HG02763 (cell line): ENCODE measurements at regions not wholly inside any gene's neighbourhood (a gene's known extent, or its start where the extent isn't known, plus 50 kb on each side); places are given as distances from the start of the nearest gene placed in this dataset.

Source experiments
- ATAC-seq: cut with Tn5 transposase; IDR thresholded peaks from one replicate; pipeline ENCODE4 v1.9.1; 2021; ENCODE audit warnings: mild to moderate bottlenecking, moderate library complexity; ENCODE audit not compliant: unreplicated experiment

DNA sequence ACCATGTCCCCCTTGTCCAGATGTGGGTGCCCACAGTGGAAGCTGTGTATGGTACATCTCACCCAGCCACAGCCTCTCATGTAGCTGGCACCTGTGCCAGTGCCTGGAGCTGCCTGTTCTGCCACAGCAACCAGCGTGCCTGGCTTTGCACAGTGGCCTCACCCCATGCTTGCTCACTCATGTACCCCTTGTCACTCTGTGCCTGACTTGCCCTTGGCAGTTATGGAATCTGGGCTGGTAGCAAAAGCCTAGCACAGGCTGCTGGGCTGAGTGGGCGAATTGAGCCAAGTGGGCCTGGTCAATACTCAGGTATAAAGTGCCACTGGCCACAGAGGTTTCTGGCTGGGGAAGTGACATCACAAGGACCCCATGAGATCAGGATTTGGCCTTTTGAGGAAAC lies 264.2 kb downstream of the INSC start:
- ATAC-seq, result no peak

DNA sequence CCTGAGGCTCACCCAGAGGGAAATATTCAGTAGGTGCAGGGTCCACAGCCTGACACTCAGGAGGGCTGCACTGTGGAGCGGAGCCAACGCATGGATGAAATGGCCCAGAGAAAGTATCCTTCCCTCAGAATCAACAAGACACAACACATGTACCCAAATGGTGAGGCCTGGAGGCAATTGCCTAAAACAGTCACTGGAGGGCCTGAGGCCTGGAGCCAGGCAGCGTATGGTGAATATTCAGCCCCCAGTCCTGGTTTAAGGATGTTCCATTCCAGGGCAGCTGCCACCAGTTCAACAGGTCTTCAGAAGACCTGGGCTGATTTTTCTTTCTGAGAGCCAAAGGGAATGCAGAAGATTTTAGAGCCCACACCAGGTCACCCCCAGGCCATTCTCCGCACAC lies 264.8 kb downstream of the INSC start:
- ATAC-seq, result no peak

DNA sequence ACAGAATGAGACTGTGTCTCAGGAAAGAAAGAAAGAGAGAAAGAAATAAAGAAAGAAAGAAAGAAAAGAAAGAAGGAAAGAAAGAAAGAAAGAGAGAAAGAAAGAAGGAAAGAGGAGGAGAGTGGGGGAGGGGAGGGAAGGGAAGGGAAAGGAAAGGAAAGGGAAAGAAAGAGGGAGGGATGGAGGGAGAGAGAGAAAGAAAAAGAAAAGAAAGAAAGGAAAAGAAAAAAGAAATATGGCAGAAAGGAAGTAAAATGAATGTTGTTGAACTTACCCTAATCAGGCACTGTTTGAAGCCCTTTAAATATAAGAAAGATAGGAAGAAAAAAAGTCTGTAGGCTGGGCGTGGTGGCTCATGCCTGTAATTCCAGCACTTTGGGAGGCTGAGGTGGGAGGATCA lies 276.1 kb downstream of the INSC start:
- ATAC-seq, result no peak

DNA sequence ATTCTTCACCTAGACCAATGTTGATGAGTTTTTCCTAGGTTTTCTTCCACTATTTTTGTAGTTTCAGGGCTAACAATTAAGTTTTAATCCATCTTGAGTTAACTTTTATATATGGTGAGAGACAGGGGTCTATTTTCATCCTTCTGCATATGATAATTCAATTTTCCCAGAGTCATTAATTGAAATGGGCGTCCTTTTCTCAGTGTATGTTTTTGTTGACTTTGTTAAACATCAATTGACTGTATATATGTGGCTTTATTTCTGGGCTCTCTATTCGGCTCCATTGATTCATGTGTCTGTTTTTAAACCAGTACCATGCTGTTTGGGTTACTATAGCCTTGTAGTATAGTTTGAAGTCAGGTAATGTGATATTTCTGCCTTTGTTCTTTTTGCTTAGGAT lies 282.1 kb downstream of the INSC start:
- ATAC-seq, result no peak

DNA sequence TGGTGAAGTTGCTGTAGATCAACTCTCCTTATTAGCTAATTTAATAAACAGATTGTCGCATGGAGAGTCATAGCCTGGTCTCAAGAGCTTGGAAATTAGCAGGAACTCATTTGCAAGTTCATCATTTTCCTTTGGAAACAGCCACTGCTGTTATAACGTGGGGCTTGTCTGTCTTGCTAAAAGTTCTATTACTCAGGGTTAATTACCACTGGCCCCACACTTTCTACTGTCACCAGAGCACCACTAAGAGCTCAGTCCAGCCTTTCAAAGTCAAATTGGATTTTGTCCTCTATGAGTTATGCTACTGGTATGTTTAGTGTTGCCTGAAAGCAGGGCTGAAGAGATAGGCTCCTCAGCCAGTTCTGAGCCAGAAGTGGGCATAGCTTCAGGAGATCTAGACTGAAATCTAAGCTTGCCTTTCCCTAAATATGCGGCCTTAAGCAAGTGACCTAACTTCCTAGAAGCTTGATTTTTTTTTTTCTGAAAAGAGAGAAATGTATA lies 292.2 kb downstream of the INSC start:
- ATAC-seq, result no peak

DNA sequence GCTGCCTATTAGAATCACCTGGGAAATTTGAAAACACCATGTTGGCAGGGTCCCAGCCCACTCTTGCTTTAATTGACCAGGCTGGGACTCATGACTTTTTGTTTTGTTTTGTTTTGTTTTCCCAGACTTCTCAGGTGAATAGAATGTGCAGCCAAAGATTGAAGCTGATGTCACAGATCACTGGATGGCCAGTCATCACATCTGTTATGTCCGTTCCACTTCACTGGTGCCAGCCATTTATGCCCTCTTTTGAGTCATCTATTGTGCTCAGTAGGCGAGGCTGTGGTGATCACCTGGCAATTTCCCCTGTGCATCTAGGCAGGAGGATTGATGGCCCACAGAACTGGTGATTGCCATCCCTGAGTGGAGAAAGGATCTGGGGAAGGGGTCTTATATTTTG lies 297.3 kb downstream of the INSC start:
- ATAC-seq, result no peak

DNA sequence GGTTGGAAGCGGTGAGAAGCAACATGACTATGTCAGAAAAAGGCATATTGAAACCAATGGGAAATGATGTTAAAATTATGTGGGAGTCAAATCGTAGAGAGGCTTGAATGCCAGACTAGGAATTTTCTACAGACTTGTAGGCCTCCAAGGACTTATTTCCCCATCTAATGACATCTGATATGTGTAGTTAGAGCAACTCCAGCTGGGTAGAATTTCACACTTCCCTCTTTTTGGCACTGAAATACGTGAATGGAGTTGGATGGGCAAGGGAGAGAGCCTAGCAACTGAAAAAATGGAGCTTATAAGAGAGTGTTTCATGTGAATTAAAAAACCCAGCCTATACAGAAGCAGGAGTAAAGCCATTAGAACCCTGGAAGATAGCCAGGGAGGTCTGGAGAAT lies 304.2 kb downstream of the INSC start:
- ATAC-seq, result no peak

DNA sequence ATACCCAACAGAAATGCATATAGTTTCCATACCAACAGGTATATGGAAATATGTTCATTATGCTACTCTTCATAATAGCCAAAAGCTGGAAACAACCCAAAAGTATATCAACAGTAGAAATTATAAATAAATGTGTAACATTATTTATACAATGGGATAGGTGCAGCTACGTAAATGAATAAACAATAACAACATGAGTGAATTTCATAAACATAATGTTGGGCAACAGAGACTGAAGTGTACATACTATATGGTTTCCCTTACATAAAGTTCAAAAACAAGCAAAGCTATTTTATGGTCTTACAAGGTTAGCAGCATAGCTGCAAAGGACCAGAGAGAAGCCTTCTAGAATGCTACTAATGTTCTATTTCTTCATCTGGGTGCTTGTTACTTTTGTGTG lies 305.0 kb downstream of the INSC start:
- no peak for ATAC-seq

DNA sequence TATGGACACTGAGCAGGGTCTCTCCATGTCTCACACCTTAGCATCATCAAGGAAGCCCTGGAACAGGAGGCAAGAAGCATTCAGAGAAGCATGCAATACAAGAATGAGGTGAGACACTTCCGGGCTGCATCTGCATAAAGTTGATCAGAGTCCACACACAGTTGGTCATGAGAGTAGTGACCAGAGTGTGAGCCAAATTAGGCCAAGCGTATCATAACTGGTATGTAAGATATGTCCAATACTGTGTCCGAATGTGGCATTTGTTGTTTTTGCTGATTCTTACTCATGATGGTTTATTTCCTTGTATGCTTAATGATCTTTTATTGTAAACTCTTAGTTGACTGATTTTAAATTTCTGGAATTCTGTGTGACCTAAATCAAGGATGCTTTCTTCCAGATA lies 315.7 kb downstream of the INSC start:
- ATAC-seq, result no peak

DNA sequence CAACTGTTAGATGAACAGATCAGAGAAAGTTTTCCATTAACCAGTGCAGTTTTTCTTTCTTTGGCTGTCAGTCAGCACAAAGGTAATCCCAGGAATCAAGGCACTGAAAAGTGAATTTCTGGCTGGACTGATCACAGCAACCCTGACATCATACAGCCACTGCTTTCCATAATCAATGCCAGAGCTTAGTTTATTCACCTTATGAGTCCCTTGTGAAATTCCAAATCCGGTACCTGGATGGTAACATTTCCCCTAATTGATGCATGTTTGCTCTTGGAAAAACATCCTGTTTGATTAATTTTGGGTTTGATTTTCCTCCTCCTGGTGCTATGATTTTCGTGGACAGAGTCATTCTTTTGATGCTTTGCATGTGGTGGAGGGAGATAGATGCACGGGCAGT lies 319.8 kb downstream of the INSC start:
- no peak for ATAC-seq

DNA sequence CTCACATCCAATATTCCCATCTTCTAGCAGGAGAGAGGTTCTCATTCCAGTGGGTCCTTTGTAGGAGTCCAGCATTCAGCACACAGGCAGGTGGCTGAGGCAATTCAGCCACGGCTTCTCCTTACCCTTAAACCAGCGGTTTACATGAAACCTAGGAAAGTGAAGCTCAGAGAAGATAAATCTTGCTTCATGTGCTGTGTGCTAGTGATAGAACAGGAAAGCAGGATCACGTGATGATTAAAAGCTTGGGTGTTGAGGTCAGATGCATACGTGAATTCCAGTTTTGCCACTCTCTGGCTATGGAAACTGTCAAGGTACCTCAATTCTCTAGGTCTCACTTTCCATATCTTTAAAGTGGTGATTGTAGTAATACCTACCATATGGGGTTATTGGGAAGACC lies 331.6 kb downstream of the INSC start:
- ATAC-seq, result no peak

DNA sequence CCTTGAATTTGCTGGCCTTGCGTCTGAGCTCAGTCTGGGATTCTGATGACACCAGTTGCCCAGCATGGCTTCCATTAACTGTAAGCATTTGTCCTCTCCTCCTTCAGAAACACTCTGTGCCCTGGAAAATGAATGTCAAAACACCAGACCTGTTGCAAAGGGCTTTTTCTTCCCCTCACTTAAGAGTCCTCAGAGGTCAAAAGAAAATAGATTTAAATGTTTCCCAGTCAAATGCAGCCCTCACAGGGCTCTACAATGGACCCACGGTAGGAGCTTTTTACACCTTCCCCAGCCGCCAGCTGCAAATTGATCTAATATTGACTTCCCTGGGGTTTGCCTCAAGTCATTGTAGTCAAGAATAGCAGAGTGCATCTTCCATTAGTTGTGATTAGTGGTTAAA lies 332.2 kb downstream of the INSC start:
- ATAC-seq, result no peak

DNA sequence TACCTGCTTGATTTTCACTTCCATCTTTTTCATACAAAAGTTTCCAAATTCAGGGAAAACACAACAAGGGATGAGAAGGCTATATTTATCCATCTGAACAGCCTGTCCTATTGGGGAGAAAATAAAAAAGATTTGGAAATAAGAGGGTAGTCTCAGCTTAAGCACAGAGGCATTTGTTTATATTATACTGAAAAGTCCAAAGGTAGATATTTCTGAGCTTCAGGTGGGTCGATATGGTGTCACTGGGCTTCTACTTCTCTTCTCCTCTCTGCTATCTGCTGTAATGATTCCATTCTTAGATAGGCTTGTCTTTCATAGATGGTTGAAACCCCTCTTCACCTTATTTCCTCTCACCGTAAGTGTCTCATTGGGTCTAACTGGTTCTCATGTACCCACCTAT lies 337.0 kb downstream of the INSC start:
- no peak for ATAC-seq

DNA sequence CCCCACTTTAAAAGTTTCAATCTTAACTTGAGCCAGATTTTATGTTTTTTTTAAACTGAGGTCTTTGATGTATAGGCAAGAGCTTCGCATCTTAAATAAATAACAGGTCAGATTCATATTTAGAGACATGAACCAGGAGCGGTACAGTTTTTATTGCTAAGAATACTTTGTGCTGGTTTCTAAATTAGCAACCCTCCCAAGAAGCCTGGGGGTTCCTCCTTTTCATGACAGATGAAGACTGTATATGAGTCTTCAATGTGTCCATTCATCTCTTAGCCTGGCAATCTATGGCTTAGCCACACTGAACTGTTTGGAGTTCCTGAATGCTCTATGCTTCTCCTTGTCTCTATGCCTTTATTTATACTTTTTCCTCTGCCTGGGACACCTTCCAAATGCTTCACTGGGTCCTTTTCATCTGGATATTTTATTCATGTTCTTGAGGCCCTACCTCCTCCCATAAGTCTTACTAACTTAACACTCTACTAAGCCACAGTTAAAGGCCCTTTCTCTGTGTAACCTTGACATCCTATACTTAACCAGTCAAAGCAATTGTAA lies 338.6 kb downstream of the INSC start:
- no peak for ATAC-seq

DNA sequence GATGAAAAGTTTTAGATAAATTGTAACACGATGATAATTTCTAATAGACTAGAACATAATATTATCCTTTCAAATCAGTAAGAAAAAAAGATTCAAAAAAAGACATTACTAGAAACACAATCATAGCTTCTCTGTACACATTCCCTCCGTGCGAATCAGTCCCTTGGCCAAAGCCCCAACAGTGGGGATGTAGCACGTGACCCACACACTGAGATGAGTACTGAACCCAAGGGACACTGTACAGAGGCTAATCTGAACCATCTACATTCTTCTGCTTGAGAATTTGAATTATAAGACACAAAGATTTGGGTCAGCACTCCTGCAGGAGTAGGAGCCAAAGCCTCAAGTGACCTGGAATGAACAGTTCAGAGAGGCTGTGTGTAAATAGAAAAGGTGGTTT lies 353.7 kb downstream of the INSC start:
- ATAC-seq, result no peak

DNA sequence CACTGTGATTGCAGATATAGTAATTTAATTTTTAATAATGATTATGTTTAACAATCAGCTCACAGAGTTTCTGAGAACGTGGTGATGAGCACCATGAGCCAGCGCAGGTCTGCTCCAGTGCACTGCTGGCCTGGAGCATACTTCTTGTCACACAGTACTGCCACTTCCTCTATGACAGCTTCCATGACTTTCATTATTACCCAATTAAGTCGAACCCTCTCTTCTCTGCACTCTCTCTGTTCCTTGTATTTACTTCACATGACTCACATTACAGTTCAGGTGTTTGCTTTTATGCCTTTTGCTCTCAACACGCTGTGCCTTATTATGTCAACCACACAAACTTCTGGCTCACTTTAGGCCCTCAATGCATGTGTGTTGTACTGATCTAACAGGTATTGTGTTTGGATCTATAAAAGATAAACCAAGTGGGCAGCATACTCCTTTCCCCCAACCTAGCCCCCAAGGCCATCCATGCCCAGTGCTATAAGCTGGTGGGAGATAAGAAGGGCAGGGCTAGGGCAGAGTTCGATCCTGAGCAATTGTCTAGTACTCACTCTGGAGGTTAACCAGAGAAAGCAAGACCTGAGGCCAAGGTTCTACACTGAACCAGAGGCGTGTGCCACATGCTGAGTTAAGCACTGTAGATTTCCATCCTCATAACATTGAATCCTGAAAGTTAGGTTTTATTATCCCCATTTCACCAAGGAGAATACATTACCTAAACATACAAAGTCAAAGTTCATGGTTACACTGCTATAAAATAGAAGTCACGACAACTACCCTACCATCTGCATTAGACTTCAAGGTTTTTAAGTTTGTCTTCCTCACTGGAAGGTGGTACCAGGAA lies 356.5 kb downstream of the INSC start:
- ATAC-seq, result no peak

DNA sequence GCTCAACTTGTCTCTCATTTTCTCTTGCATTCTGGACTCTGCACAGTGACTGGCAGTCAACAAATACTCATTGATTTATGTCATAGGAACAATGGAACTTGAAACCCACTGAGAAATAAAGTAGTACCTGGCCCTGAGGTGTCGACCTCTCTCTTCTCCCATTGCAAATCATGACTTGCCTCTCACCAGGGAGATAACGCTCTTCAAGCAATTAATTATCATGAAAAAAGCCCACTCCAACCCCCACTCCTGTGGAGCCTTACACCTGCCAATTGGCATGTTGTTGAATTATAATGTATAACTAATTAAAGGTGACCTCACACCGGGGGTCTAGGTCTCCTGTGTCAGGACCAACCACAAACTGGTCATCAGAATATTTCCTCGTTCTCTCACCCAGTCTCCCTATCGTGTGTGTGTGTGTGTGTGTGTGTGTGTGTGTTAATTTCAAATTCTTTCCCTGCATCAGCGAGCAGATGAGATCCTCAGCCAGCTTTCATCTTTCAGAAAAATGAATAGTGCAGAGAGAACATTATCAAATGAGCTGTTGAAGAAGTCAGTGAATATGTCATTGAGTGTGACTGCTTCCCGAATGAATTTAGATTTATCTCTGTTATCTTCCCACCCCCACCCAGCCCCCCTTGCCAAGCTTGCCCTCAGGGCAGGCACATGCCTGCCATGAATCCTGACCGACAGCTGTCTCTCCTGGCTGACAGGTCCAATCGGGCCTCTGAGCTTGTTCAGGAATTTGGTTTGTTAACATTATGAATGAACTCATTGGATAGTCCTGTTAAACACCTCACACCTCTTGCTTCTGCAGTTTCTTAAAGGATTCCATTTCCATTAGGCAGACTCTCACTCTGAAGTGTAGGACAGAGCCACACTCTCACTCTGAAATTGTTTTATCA lies 357.4 kb downstream of the INSC start:
- no peak for ATAC-seq

DNA sequence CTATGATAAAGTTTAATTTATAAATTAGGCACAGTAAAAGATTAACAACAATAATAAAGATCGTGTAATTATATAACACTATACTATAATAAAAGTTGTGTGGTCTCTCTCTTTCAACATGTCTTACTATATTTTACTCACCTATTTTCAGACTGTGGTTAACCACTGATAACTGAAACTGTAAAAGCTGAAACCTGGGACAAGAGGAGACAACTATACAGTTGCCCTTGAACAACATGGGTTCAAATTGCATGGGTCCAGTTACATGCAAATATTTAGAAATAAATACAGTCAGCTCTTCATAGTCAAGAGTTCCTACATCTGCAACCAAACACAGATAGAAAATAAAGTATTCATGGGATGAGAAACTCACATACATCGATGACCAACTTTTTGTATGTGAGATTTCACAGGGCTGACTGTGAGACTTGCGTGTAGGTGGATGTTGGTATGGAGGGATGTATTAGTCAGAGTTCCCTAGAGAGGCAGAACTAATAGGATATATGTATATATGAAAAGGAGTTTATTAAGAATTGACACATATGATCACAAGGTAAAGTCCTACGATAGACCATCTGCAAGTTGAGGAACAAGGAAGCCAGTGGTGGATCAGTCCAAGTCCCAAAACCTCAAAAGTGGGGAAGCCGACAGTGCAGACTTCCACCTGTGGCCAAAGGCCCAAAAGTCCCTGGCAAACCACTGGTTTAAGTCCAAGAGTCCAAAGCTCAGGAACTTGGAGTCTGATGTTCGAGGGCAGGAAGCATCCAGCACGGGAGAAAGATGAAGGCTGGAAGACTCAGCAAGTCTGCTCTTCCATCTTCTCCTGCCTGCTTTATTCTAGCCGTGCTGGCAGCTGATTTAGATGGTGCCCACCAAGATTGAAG lies 359.5 kb downstream of the INSC start:
- peak; percentile 71 for ATAC-seq

DNA sequence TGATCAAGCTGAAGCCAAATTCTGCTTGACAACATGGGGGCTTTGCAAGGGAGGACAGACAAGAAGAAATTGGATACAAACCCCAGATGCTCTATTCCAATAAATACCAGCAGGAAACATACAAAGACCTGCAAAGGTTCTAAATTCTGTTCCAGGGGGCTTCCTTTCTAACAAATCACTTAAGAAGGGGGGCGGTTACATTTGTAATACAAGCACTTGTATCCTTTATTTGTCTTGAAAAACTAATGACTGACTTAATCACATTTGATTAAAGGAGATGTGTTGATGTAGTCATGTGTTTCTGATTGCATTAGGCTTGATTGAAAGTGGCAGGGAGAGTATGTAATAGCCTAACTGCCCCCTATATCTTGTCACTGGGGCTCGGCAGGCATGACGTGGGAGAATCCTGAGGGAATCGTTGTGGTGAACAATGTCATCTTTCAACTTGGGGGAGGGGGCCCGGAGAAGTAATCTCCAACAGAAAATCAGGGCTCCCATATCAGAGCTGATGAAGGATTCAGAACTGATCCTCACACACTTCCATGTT lies 361.7 kb downstream of the INSC start:
- no peak for ATAC-seq

DNA sequence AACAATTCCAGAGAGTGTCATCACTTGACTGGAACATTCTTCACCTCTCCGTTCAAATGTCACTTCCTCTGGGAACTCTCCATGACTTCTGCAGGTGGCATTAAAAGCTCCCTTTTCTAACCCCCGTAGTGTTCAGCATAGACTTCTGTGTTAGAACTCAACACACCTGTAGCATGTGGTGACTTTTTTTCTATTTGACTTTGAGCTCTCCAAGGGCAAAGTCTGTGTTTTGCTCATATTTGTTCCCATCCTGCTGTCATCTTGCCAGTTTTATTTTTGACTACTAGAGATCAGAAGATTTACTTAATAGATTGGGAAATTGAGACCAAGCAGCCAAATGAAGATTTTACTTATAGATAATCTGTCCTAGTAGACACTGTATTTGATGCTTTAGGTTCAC lies 367.1 kb downstream of the INSC start:
- ATAC-seq, result no peak
